ENCODE measurements at regions not wholly inside any gene's neighbourhood (a gene's known extent, or its start where the extent isn't known, plus 50 kb on each side); places are given as distances from the start of the nearest gene placed in this dataset.

DNA sequence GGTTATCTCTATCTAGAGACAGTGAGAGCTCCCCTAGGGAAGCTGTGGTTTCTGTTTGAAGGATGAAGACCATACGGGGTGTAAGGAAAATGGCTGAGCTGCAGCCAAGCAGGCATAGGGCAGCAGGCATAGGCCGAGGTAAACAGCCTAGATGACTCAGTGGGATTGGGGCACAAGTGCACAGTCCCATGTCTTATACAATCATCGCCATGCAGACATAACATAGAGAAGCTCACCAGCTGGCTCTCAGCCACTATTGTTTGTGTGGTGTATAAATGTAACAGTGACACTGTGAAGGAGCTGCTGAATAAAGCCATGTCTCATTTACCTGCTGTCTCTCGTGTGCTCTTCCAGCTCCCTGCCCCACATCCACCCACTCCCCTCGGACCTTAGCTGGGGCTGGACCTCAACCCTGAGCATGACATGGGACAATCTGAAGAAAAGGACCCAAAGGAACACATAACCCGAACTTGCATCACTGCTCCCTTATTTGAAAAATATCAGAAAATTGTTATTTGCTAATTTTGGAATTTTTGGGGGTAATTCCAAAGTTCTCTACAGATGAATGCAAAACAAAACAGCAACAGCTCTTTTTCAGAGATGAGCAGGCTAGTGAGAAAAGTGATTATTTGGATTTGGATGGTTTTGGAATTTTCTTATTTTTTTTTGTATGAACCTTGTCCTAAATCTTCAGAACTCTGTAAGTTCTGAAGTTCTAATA is 582.7 kb downstream of the REEP3 start:
- DNase-seq = no peak
- Histone ChIP-seq H3K4me3 (ENCODE audit: low read length) (no peak overlapping the region), H3K4me1 (ENCODE audit: control insufficient read depth, insufficient read depth, low read length) (peaks cover 7% of the 10 kb centered on the region), H3K27ac (ENCODE audit: low read depth, low read length) (no peak overlapping the region), H3K36me3 (ENCODE audit: control insufficient read depth, insufficient read depth, low read length) (no peaks in the 10 kb centered on the region), H3K27me3 (ENCODE audit: control insufficient read depth, insufficient read depth, low read length, poor library complexity, severe bottlenecking) (no peaks in the 10 kb centered on the region), H3K9me3 (ENCODE audit: control insufficient read depth, low read length) (peaks cover 5% of the 10 kb centered on the region), H3K9ac (ENCODE audit: extremely low read depth, low read length, poor library complexity, severe bottlenecking) (no peak overlapping the region)
- Mint-ChIP-seq H3K27me3 (ENCODE audit: insufficient read depth) (no peaks in the 10 kb centered on the region), H3K4me3 (no peak overlapping the region), H3K27ac (no peak overlapping the region), H3K9me3 (no peaks in the 10 kb centered on the region), H3K36me3 (ENCODE audit: low read depth) (no peaks in the 10 kb centered on the region), H3K4me1 (peaks cover 32% of the 10 kb centered on the region)
- 91 to 100% methylated on average over 3 to 6 of the region's 6 CpGs for WGBS, 2 experiments (ENCODE audit: insufficient coverage in 1 of 2, insufficient read length in 1 of 2)
- TF ChIP-seq CTCF (conservative IDR thresholded peaks at IDR 0.05) = no peak

- H3K27me3 ChIP-seq (ENCODE audit: control insufficient read depth, insufficient read depth, low read length, poor library complexity, severe bottlenecking) = no peaks in the 10 kb centered on the region
- H3K9me3 ChIP-seq (ENCODE audit: control insufficient read depth, low read length) = peaks cover 7% of the 10 kb centered on the region
- H3K27ac ChIP-seq (ENCODE audit: low read depth, low read length) = no peak overlapping the region
- no peaks in the 10 kb centered on the region for H3K36me3 ChIP-seq (ENCODE audit: control insufficient read depth, insufficient read depth, low read length)
- TF ChIP-seq CTCF (conservative IDR thresholded peaks at IDR 0.05) = no peak
- H3K27me3 Mint-ChIP-seq (ENCODE audit: insufficient read depth) = no peaks in the 10 kb centered on the region
- H3K27ac Mint-ChIP-seq = no peak overlapping the region
- no peak for DNase-seq
- WGBS, 2 experiments (ENCODE audit: insufficient coverage in 1 of 2, insufficient read length in 1 of 2) = 92% methylated on average over 1 of the region's 1 CpG; no CpG with 5 or more reads in 1 of the 2 experiments
- no peak overlapping the region for H3K9ac ChIP-seq (ENCODE audit: extremely low read depth, low read length, poor library complexity, severe bottlenecking)
- no peaks in the 10 kb centered on the region for H3K9me3 Mint-ChIP-seq
- H3K4me1 ChIP-seq (ENCODE audit: control insufficient read depth, insufficient read depth, low read length) = peaks cover 5% of the 10 kb centered on the region
- peaks cover 25% of the 10 kb centered on the region for H3K4me1 Mint-ChIP-seq
- no peaks in the 10 kb centered on the region for H3K36me3 Mint-ChIP-seq (ENCODE audit: low read depth)
- H3K4me3 Mint-ChIP-seq = no peak overlapping the region
- H3K4me3 ChIP-seq (ENCODE audit: low read length) = no peak overlapping the region
Measured at GRCh38 chr10:64109926-64110495, 588.8 kb downstream of the REEP3 start.

- no peak overlapping the region for H3K27ac Mint-ChIP-seq
- Histone ChIP-seq H3K9me3 (ENCODE audit: control insufficient read depth, low read length) (peaks cover 7% of the 10 kb centered on the region), H3K4me1 (ENCODE audit: control insufficient read depth, insufficient read depth, low read length) (peaks cover 3% of the 10 kb centered on the region), H3K27ac (ENCODE audit: low read depth, low read length) (no peak overlapping the region), H3K9ac (ENCODE audit: extremely low read depth, low read length, poor library complexity, severe bottlenecking) (no peak overlapping the region), H3K36me3 (ENCODE audit: control insufficient read depth, insufficient read depth, low read length) (no peaks in the 10 kb centered on the region), H3K4me3 (ENCODE audit: low read length) (no peak overlapping the region), H3K27me3 (ENCODE audit: control insufficient read depth, insufficient read depth, low read length, poor library complexity, severe bottlenecking) (no peaks in the 10 kb centered on the region)
- H3K4me3 Mint-ChIP-seq = no peak overlapping the region
- H3K36me3 Mint-ChIP-seq (ENCODE audit: low read depth) = no peaks in the 10 kb centered on the region
- WGBS, 2 experiments (ENCODE audit: insufficient coverage in 1 of 2, insufficient read length in 1 of 2) = 83 to 91% methylated on average over 1 to 2 of the region's 2 CpGs
- no peaks in the 10 kb centered on the region for H3K27me3 Mint-ChIP-seq (ENCODE audit: insufficient read depth)
- no peak for DNase-seq
- H3K9me3 Mint-ChIP-seq = no peaks in the 10 kb centered on the region
- peaks cover 37% of the 10 kb centered on the region for H3K4me1 Mint-ChIP-seq
- TF ChIP-seq CTCF (conservative IDR thresholded peaks at IDR 0.05) = no peak
Measured at GRCh38 chr10:64112701-64113355, 591.6 kb downstream of the REEP3 start.
